HG03066 (cell line): ENCODE measurements at regions not wholly inside any gene's neighbourhood (a gene's known extent, or its start where the extent isn't known, plus 50 kb on each side); places are given as distances from the start of the nearest gene placed in this dataset.
"Not testable (repeated sequence)": the region's sequence is repeated elsewhere in the genome, so short reads cannot be mapped to it uniquely, and the experiment has no call there.

ENCODE experiments used
- ATAC-seq: cut with Tn5 transposase; IDR thresholded peaks from one replicate; pipeline ENCODE4 v1.9.1; 2021; ENCODE audit warnings: low read depth; ENCODE audit not compliant: unreplicated experiment

- ATAC-seq = no peak
Measured at GRCh38 chr14:28608851-28609828, 157.4 kb upstream of the FOXG1 start.

GRCh38 chr14:28612414-28612813, 154.2 kb upstream of the FOXG1 start:
- ATAC-seq = no peak

GRCh38 chr14:28613532-28613931, 153.1 kb upstream of the FOXG1 start:
- ATAC-seq = no peak

GRCh38 chr14:28626780-28627179, 139.8 kb upstream of the FOXG1 start:
- ATAC-seq = no peak

GRCh38 chr14:28629328-28630004, 137.1 kb upstream of the FOXG1 start:
- no peak for ATAC-seq

GRCh38 chr14:28630100-28630499, 136.5 kb upstream of the FOXG1 start:
- ATAC-seq = no peak

GRCh38 chr14:28635387-28635786, 131.2 kb upstream of the FOXG1 start:
- no peak for ATAC-seq

GRCh38 chr14:28635816-28636215, 130.8 kb upstream of the FOXG1 start:
- ATAC-seq = not testable (repeated sequence)

GRCh38 chr14:28641189-28641588, 125.4 kb upstream of the FOXG1 start:
- not testable (repeated sequence) for ATAC-seq

GRCh38 chr14:28651148-28651547, 115.4 kb upstream of the FOXG1 start:
- ATAC-seq = no peak

- no peak for ATAC-seq
Measured at GRCh38 chr14:28652782-28653181, 113.8 kb upstream of the FOXG1 start.

- ATAC-seq = no peak
Measured at GRCh38 chr14:28653521-28653920, 113.1 kb upstream of the FOXG1 start.

- no peak for ATAC-seq
Measured at GRCh38 chr14:28656704-28657255, 109.8 kb upstream of the FOXG1 start.

GRCh38 chr14:28661171-28661772, 105.3 kb upstream of the FOXG1 start:
- no peak for ATAC-seq

GRCh38 chr14:28666961-28667360, 99.6 kb upstream of the FOXG1 start:
- no peak for ATAC-seq

- no peak for ATAC-seq
Measured at GRCh38 chr14:28671425-28671824, 95.2 kb upstream of the FOXG1 start.

- no peak for ATAC-seq
Measured at GRCh38 chr14:28673056-28673455, 93.5 kb upstream of the FOXG1 start.

- no peak for ATAC-seq
Measured at GRCh38 chr14:28676479-28676878, 90.1 kb upstream of the FOXG1 start.

- no peak for ATAC-seq
Measured at GRCh38 chr14:28677381-28677780, 89.2 kb upstream of the FOXG1 start.

- no peak for ATAC-seq
Measured at GRCh38 chr14:28678887-28679286, 87.7 kb upstream of the FOXG1 start.

- ATAC-seq = no peak
Measured at GRCh38 chr14:28681681-28682080, 84.9 kb upstream of the FOXG1 start.
